ENCODE measurements at regions not wholly inside any gene's neighbourhood (a gene's known extent, or its start where the extent isn't known, plus 50 kb on each side); places are given as distances from the start of the nearest gene placed in this dataset.

GRCh38 chr3:113147681-113148261 is 63.6 kb upstream of the BOC start:
- H3K4me1 Mint-ChIP-seq = peaks cover 34 to 47% of the 10 kb centered on the region in 2 experiments
- Histone ChIP-seq H2AK5ac (ENCODE audit: insufficient read length, low read length) (no peak overlapping the region), H3K4ac (ENCODE audit: low read depth, low read length) (no peak overlapping the region), H2BK12ac (ENCODE audit: insufficient read length, low read depth, low read length) (no peak overlapping the region), H4K91ac (ENCODE audit: insufficient read length, low read depth, low read length) (no peak overlapping the region), H3K79me2 (ENCODE audit: insufficient read depth, low read length) (no peaks in the 10 kb centered on the region), H2BK20ac (ENCODE audit: low read depth, low read length, poor library complexity, severe bottlenecking) (no peak overlapping the region), H2BK5ac (ENCODE audit: insufficient read length, low read length) (no peak overlapping the region), H3K14ac (ENCODE audit: insufficient read depth, low read length) (no peak overlapping the region), H3K18ac (ENCODE audit: insufficient read length, low read depth, low read length) (no peak overlapping the region), H3T11ph (ENCODE audit: low read length) (no peak overlapping the region), H3K23me2 (ENCODE audit: insufficient read length, low read depth, low read length, poor library complexity, severe bottlenecking) (peaks cover 2% of the 10 kb centered on the region), H3K27me3 (ENCODE audit: insufficient read depth, low read length) (no peaks in the 10 kb centered on the region), H2BK15ac (ENCODE audit: low read depth, low read length) (no peak overlapping the region), H3K56ac (ENCODE audit: insufficient read length, low read depth, low read length) (no peak overlapping the region), H4K20me1 (ENCODE audit: control insufficient read depth, insufficient read depth, insufficient read length) (no peaks in the 10 kb centered on the region), H3K4me2 (ENCODE audit: insufficient read depth, insufficient read length, low read length) (no peak overlapping the region), H4K8ac (replicated peaks; ENCODE audit: insufficient read length, low read depth, low read length) (no peak overlapping the region), H3K4me1 (ENCODE audit: insufficient read depth, low read length) (peaks cover 4% of the 10 kb centered on the region; the same call in 1 of the 2 replicates), H4K5ac (ENCODE audit: insufficient read length, low read depth, low read length) (no peak overlapping the region), H3K23ac (ENCODE audit: insufficient read length, low read depth, low read length) (no peak overlapping the region), H2AFZ (ENCODE audit: low read length) (peak overlapping the region; percentile 7), H3K9me3 (ENCODE audit: control insufficient read depth, low read depth, low read length) (no peaks in the 10 kb centered on the region), H3K9ac (ENCODE audit: extremely low read depth, insufficient read length, low read length) (no peak overlapping the region), H3K79me1 (ENCODE audit: insufficient read depth, low read depth, low read length, poor library complexity, severe bottlenecking) (no peaks in the 10 kb centered on the region), H3K27ac (ENCODE audit: insufficient read length, low read depth, low read length) (no peak overlapping the region), H2BK120ac (ENCODE audit: low read depth, low read length, poor library complexity, severe bottlenecking) (no peak overlapping the region)
- peaks cover 14% of the 10 kb centered on the region for H3K27me3 Mint-ChIP-seq (ENCODE audit: low read depth)
- no peak overlapping the region for H3K27ac Mint-ChIP-seq
- DNase-seq = no peak
- 100% methylated on average over 2 of the region's 9 CpGs for WGBS (ENCODE audit: extremely low coverage, insufficient read length, low lambda C conversion rate)
- no peak for TF ChIP-seq CTCF (conservative IDR thresholded peaks at IDR 0.05)
- no peaks in the 10 kb centered on the region for H3K36me3 Mint-ChIP-seq (ENCODE audit: insufficient read depth in 1 of 3, low read depth in 3 of 3)
- no peaks in the 10 kb centered on the region; a peak in 1 of 5 replicates for H3K9me3 Mint-ChIP-seq
- no peak overlapping the region for H3K4me3 Mint-ChIP-seq
